ENCODE measurements at regions not wholly inside any gene's neighbourhood (a gene's known extent, or its start where the extent isn't known, plus 50 kb on each side); places are given as distances from the start of the nearest gene placed in this dataset.

- 87 to 95% methylated on average over 7 of the region's 7 CpGs for WGBS, 2 donors
- H3K9me3 ChIP-seq: peaks cover 0 to 7% (median 2%) of the 10 kb centered on the region in 4 donors
- ATAC-seq (ENCODE audit: low FRiP score in 2 of 2) (no peak), DNase-seq (no peak)
- no peak overlapping the region for H3K4me3 ChIP-seq
- H3K27ac ChIP-seq: no peak overlapping the region
- H3K27me3 ChIP-seq: no peaks in the 10 kb centered on the region
- no peaks in the 10 kb centered on the region for H3K4me1 ChIP-seq
- TF ChIP-seq EP300 (IDR thresholded peaks at IDR 0.05): no peak
- no peak for TF ChIP-seq POLR2A (IDR thresholded peaks at IDR 0.05)
- no peak for TF ChIP-seq POLR2AphosphoS5 (IDR thresholded peaks at IDR 0.05)
- no peak for TF ChIP-seq CTCF (IDR thresholded peaks at IDR 0.05)
- H3K36me3 ChIP-seq: no peaks in the 10 kb centered on the region
Measured at GRCh38 chr4:126479709-126480108, 1153.0 kb upstream of the INTU start.

- no peak for ATAC-seq (ENCODE audit: low FRiP score in 2 of 2)
- Histone ChIP-seq H3K36me3 (no peaks in the 10 kb centered on the region), H3K27me3 (no peaks in the 10 kb centered on the region), H3K27ac (no peak overlapping the region), H3K9me3 (no peaks in the 10 kb centered on the region), H3K4me1 (no peaks in the 10 kb centered on the region), H3K4me3 (no peak overlapping the region)
- no peak for TF ChIP-seq POLR2AphosphoS5 (IDR thresholded peaks at IDR 0.05)
- TF ChIP-seq POLR2A (IDR thresholded peaks at IDR 0.05): no peak
- no peak for DNase-seq
Measured at GRCh38 chr4:126482311-126482710, 1150.4 kb upstream of the INTU start.

- TF ChIP-seq EP300 (IDR thresholded peaks at IDR 0.05): no peak
- no peak for TF ChIP-seq POLR2AphosphoS5 (IDR thresholded peaks at IDR 0.05)
- TF ChIP-seq POLR2A (IDR thresholded peaks at IDR 0.05): no peak
- no peak for TF ChIP-seq CTCF (IDR thresholded peaks at IDR 0.05)
- WGBS, 2 donors: 80 to 87% methylated on average over 1 of the region's 1 CpG
- H3K4me1 ChIP-seq: no peaks in the 10 kb centered on the region
Measured at GRCh38 chr4:126486377-126486776, 1146.4 kb upstream of the INTU start.

GRCh38 chr4:126489826-126490463 lies 1142.8 kb upstream of the INTU start:
- TF ChIP-seq POLR2A (IDR thresholded peaks at IDR 0.05) (no peak), EP300 (IDR thresholded peaks at IDR 0.05) (no peak), POLR2AphosphoS5 (IDR thresholded peaks at IDR 0.05) (no peak), CTCF (IDR thresholded peaks at IDR 0.05) (no peak)
- H3K36me3 ChIP-seq: no peaks in the 10 kb centered on the region
- no peak overlapping the region for H3K27ac ChIP-seq
- H3K27me3 ChIP-seq: no peaks in the 10 kb centered on the region
- 92 to 93% methylated on average over 8 to 20 of the region's 33 CpGs for WGBS, 2 donors
- ATAC-seq (ENCODE audit: low FRiP score in 2 of 2) (no peak), DNase-seq (peak in 1 of 2 donors; percentile 64)
- no peaks in the 10 kb centered on the region for H3K9me3 ChIP-seq
- H3K4me1 ChIP-seq: no peaks in the 10 kb centered on the region
- H3K4me3 ChIP-seq: no peak overlapping the region

More at GRCh38 chr4:126486377-126486776, 1146.4 kb upstream of the INTU start:
- H3K27ac ChIP-seq: no peak overlapping the region
- DNase-seq (no peak), ATAC-seq (ENCODE audit: low FRiP score in 2 of 2) (no peak)
- H3K9me3 ChIP-seq: no peaks in the 10 kb centered on the region
- no peaks in the 10 kb centered on the region for H3K36me3 ChIP-seq
- no peak overlapping the region for H3K4me3 ChIP-seq
- H3K27me3 ChIP-seq: no peaks in the 10 kb centered on the region

GRCh38 chr4:126495163-126495752 lies 1137.5 kb upstream of the INTU start:
- Histone ChIP-seq H3K36me3 (no peaks in the 10 kb centered on the region), H3K9me3 (no peaks in the 10 kb centered on the region), H3K4me3 (no peak overlapping the region), H3K4me1 (no peaks in the 10 kb centered on the region), H3K27ac (no peak overlapping the region), H3K27me3 (no peaks in the 10 kb centered on the region)
- TF ChIP-seq POLR2A (IDR thresholded peaks at IDR 0.05) (no peak), POLR2AphosphoS5 (IDR thresholded peaks at IDR 0.05) (no peak), EP300 (IDR thresholded peaks at IDR 0.05) (no peak), CTCF (IDR thresholded peaks at IDR 0.05) (no peak)
- ATAC-seq (ENCODE audit: low FRiP score in 2 of 2) (no peak), DNase-seq (no peak)
- 52 to 88% methylated on average over 1 of the region's 1 CpG for WGBS, 2 donors
